ENCODE measurements at regions not wholly inside any gene's neighbourhood (a gene's known extent, or its start where the extent isn't known, plus 50 kb on each side); places are given as distances from the start of the nearest gene placed in this dataset.
"Not testable (repeated sequence)": the region's sequence is repeated elsewhere in the genome, so short reads cannot be mapped to it uniquely, and the experiment has no call there.

- BruUV-seq (replicated peaks); H3K27me3 ChIP-seq (replicated peaks in 1 of 2; ENCODE audit: control insufficient read depth in 2 of 2, insufficient read depth in 2 of 2, low read length in 1 of 2); ATAC-seq; DNase-seq (ENCODE audit: low read depth, low spot score); H3K4me1 ChIP-seq (ENCODE audit: control insufficient read depth, insufficient read depth, low read length); H3K4me2 ChIP-seq (ENCODE audit: control insufficient read depth, insufficient read depth); RAD21 ChIA-PET (ENCODE audit: unreplicated experiment); H3K4me3 ChIP-seq; H4K20me1 ChIP-seq (ENCODE audit: control insufficient read depth, insufficient read depth); H3K9ac ChIP-seq (ENCODE audit: control insufficient read depth, insufficient read depth, low read length); H3K79me2 ChIP-seq (ENCODE audit: control insufficient read depth, insufficient read depth, low read length); H3K9me3 ChIP-seq (replicated peaks; ENCODE audit: control insufficient read depth, insufficient read depth, low read length); FAIRE-seq; H3K27ac ChIP-seq (ENCODE audit: control insufficient read depth, insufficient read depth); CTCF ChIA-PET; SMC1A ChIA-PET (ENCODE audit: uncharacterized antibody, unreplicated experiment); POLR2A ChIA-PET; H2AFZ ChIP-seq (ENCODE audit: control insufficient read depth, low read depth, low read length); H3K36me3 ChIP-seq (ENCODE audit: control insufficient read depth in 2 of 2, insufficient read depth in 2 of 2, low read length in 1 of 2); intact Hi-C loops (cut with micrococcal nuclease; ENCODE audit: unreplicated experiment): not testable (repeated sequence)
- 45% methylated on average over 16 of the region's 27 CpGs for WGBS (ENCODE audit: insufficient coverage, insufficient replicate concordance, low lambda C conversion rate, missing lambda C conversion rate)
- in situ Hi-C loops (cut with MboI): loop anchor here (5.0 kb wide), 1 partner anchor 419 kb away; no protein-coding TSS in a partner anchor
Measured at GRCh38 chr20:29496767-29497166, 1760.7 kb upstream of the DEFB115 start.

DNA sequence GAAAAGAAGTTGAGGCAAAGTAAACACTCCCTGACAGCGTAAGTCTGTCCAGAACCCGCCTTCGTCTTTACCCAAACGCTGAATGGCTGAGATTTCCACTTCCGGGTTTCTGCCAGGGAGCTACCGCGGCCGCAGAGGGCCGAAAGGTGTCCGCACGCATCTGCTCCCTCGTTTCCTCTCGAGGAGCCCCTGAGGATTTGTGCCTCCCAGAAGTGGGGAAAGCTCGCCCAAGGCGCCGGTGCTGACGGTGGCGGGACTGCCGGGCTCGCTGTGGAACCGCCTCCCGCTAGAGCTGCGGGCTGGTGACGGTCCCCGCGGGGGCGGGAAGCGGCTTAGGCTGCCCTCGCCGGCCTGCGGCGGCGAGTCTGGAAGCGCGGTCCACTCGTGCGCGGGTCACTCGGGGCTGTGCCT lies 1760.2 kb upstream of the DEFB115 start:
- DNase-seq (ENCODE audit: low read depth, low spot score) (no peak), ATAC-seq (no peak), FAIRE-seq (no peak)
- H3K4me2 ChIP-seq (ENCODE audit: control insufficient read depth, insufficient read depth): no peak overlapping the region
- intact Hi-C loops (cut with micrococcal nuclease; ENCODE audit: unreplicated experiment): no loop called here
- WGBS (ENCODE audit: insufficient coverage, insufficient replicate concordance, low lambda C conversion rate, missing lambda C conversion rate): 67% methylated on average over 39 of the region's 39 CpGs
- H3K9ac ChIP-seq (ENCODE audit: control insufficient read depth, insufficient read depth, low read length): no peak overlapping the region
- no peaks in the 10 kb centered on the region for H3K79me2 ChIP-seq (ENCODE audit: control insufficient read depth, insufficient read depth, low read length)
- ChIA-PET POLR2A (no interaction called here), SMC1A (ENCODE audit: uncharacterized antibody, unreplicated experiment) (no interaction called here), RAD21 (ENCODE audit: unreplicated experiment) (no interaction called here), CTCF (no interaction called here)
- H4K20me1 ChIP-seq (ENCODE audit: control insufficient read depth, insufficient read depth): no peaks in the 10 kb centered on the region
- H3K27me3 ChIP-seq (replicated peaks in 1 of 2; ENCODE audit: control insufficient read depth in 2 of 2, insufficient read depth in 2 of 2, low read length in 1 of 2): no peaks in the 10 kb centered on the region
- H3K4me1 ChIP-seq (ENCODE audit: control insufficient read depth, insufficient read depth, low read length): no peaks in the 10 kb centered on the region
- no peak overlapping the region for H2AFZ ChIP-seq (ENCODE audit: control insufficient read depth, low read depth, low read length)
- no TSS peak for BruUV-seq (replicated peaks)
- H3K36me3 ChIP-seq (ENCODE audit: control insufficient read depth in 2 of 2, insufficient read depth in 2 of 2, low read length in 1 of 2): no peaks in the 10 kb centered on the region
- no peak for TF ChIP-seq ZBTB11 (CRISPR knock-in tag; IDR thresholded peaks at IDR 0.05)
- TF ChIP-seq RUNX3 (IDR thresholded peaks at IDR 0.05; ENCODE audit: low read length): no peak
- no peak for TF ChIP-seq JUND (IDR thresholded peaks at IDR 0.05; ENCODE audit: low read depth, low read length)
- no peak for TF ChIP-seq PML (IDR thresholded peaks at IDR 0.05; ENCODE audit: low read length)
- TF ChIP-seq PBX3 (IDR thresholded peaks at IDR 0.05; ENCODE audit: insufficient replicate concordance, low read depth, low read length): no peak
- no peak for TF ChIP-seq ZSCAN29 (IDR thresholded peaks at IDR 0.05)
- in situ Hi-C loops (cut with MboI): loop anchor here (5.0 kb wide), 1 partner anchor 420 kb away; no protein-coding TSS in a partner anchor
- no peaks in the 10 kb centered on the region; the same call in 2 of the 3 replicates for H3K9me3 ChIP-seq (replicated peaks; ENCODE audit: control insufficient read depth, insufficient read depth, low read length)
- no peak overlapping the region for H3K27ac ChIP-seq (ENCODE audit: control insufficient read depth, insufficient read depth)
- no peak overlapping the region for H3K4me3 ChIP-seq

GRCh38 chr20:29497684-29498083 lies 1759.8 kb upstream of the DEFB115 start:
- in situ Hi-C loops (cut with MboI): loop anchor here (5.0 kb wide), 1 partner anchor 420 kb away; no protein-coding TSS in a partner anchor
- H3K4me1 ChIP-seq (ENCODE audit: control insufficient read depth, insufficient read depth, low read length); CTCF ChIA-PET; H4K20me1 ChIP-seq (ENCODE audit: control insufficient read depth, insufficient read depth); H3K27ac ChIP-seq (ENCODE audit: control insufficient read depth, insufficient read depth); H3K27me3 ChIP-seq (replicated peaks in 1 of 2; ENCODE audit: control insufficient read depth in 2 of 2, insufficient read depth in 2 of 2, low read length in 1 of 2); H3K9ac ChIP-seq (ENCODE audit: control insufficient read depth, insufficient read depth, low read length); BruUV-seq (replicated peaks); ATAC-seq; RAD21 ChIA-PET (ENCODE audit: unreplicated experiment); H2AFZ ChIP-seq (ENCODE audit: control insufficient read depth, low read depth, low read length); H3K9me3 ChIP-seq (replicated peaks; ENCODE audit: control insufficient read depth, insufficient read depth, low read length); SMC1A ChIA-PET (ENCODE audit: uncharacterized antibody, unreplicated experiment); POLR2A ChIA-PET; H3K36me3 ChIP-seq (ENCODE audit: control insufficient read depth in 2 of 2, insufficient read depth in 2 of 2, low read length in 1 of 2); DNase-seq (ENCODE audit: low read depth, low spot score); FAIRE-seq; H3K4me3 ChIP-seq; intact Hi-C loops (cut with micrococcal nuclease; ENCODE audit: unreplicated experiment); H3K79me2 ChIP-seq (ENCODE audit: control insufficient read depth, insufficient read depth, low read length); H3K4me2 ChIP-seq (ENCODE audit: control insufficient read depth, insufficient read depth): not testable (repeated sequence)
- 58% methylated on average over 18 of the region's 18 CpGs for WGBS (ENCODE audit: insufficient coverage, insufficient replicate concordance, low lambda C conversion rate, missing lambda C conversion rate)

Measured in GM12878 (cell line).